ENCODE measurements at regions not wholly inside any gene's neighbourhood (a gene's known extent, or its start where the extent isn't known, plus 50 kb on each side); places are given as distances from the start of the nearest gene placed in this dataset.

- TF ChIP-seq CTCF (IDR thresholded peaks at IDR 0.05) (no peak), POLR2A (IDR thresholded peaks at IDR 0.05) (no peak)
Measured at GRCh38 chr18:22280453-22280750, 111.0 kb downstream of the GATA6 start.

Data from ovary (tissue), 3 donors.